GM21526 (cell line): ENCODE measurements at regions not wholly inside any gene's neighbourhood (a gene's known extent, or its start where the extent isn't known, plus 50 kb on each side); places are given as distances from the start of the nearest gene placed in this dataset.

Experiments used
- ATAC-seq: cut with Tn5 transposase; IDR thresholded peaks from one replicate; pipeline ENCODE4 v1.9.1; 2021; ENCODE audit warnings: moderate library complexity; ENCODE audit not compliant: unreplicated experiment, low FRiP score

DNA sequence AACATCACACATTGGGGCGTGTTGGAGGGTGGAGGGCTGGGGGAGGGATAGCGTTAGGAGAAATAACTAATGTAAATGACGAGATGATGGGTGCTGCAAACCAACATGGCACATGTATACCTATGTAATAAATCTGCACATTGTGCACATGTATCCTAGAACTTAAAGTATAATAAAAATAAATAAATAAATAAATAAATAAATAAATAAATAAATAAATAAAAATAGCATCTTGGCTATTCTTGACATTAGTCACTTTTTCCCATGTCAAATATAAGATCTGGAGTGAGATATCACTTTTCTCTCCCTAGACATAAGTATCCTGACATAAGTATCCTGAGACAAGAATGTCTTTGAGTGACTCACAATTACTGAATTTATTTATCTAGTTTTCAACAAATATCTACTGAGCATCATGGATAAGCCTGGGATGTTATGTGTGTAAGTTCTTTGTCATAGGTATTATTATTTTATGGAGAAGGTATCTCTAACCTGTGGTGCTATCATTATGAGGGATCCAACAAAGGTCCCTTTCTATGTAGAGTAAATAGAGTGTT lies 691.3 kb downstream of the SORCS1 start:
- no peak for ATAC-seq

DNA sequence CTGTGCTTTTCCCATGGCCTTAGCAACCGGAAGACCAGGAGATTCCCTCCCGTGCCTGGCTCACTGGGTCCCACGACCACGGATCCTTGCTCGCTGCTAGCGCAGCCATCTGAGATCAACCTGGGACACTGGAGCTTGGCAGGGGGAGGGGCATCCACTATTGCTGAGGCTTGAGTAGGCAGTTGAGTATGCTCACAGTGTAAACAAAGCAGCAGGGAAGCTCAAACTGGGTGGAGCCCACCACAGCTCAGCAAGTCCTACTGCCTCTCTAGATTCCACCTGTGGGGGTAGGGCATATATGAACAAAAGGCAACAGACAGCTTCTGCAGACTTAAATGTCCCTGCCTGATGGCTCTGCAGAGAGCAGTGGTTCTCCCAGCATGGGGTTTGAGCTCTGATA lies 697.0 kb downstream of the SORCS1 start:
- no peak for ATAC-seq

DNA sequence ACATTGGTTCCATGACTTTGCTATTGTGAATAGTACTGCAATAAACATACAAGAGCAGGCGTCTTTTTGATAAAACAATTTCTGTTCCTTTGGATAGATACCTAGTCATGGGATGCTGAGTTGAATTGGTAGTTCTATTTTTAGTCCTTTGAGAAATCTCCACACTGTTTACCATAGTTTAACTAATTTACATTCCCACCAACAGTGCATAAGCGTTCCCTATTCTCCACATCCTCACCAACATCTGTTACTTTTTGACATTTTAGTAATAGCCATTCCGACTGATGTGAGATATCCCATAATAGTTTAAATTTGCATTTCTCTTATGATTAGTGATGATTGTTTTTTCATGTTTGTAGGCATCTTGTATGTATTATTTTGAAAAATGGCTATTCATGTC lies 707.0 kb downstream of the SORCS1 start:
- no peak for ATAC-seq

DNA sequence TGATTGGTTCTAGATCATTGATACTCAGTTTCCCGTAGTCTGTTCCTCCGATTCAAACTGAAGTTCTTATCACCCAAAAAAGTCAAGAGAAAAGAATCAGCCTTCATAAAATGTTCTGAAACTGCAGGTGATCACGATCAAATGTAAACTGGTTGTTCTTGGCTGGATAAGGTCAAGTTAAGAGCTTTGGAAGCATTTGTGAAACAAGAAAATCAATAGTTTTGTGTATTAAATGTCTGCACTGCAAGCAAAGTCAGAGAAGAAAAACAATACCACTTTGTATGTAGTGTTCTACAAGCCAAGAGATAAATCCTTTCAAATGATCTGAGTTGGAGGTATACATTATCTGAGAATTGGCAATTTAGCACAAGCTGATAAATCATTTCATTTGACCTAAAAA lies 710.3 kb downstream of the SORCS1 start:
- ATAC-seq, result no peak

DNA sequence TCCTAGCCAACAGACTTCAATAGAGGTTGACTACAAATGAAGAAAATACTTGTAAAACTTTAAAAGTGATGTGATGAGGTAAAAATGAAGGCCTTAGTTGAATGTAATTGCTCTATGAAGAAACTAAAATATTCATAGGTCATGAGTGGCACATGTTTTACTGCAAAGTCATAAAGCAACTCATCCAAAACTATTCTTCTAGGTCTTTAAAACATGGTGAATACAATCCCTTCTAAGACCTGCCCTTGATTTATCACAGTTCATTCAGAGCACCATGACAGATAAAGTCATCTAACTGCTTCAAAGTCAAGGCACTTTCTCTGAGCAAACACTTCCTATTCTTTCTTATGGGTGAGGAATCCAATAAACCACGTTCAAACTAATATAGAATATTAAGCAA lies 713.5 kb downstream of the SORCS1 start:
- no peak for ATAC-seq

DNA sequence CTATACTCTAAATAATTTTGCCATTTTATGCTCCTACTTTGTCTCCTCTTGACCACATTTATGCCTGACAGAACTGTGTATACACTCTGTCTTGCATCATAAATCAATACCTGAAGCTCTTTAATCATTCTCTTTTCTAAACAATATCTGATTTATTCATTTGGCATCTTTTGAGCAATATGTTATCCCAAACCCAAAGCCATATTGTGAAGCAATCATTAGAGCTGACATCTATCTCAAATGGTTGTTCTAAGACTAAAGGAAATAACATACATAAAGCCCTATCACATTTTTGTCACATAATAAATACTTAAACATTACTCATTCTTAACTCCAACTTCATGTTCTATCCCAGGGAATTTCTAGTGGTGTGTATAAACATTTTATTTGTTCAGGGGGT lies 717.6 kb downstream of the SORCS1 start:
- ATAC-seq, result no peak

DNA sequence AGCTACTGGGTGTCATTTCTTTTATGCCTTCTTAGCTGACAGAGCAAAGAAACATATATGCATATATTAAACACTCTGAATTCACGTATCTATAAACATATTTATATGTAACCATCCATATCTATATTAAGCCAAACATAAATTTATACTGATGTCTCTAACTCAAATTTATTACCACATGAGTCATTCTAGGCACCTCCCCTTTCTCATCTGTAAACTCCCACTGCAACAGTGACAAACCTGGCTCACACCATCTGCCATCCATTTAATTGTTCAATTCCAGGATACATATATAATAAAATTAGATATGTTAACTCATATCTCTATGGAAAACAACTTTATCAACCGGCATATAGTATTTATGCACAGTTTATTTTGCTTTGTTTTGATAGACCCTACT lies 722.3 kb downstream of the SORCS1 start:
- no peak for ATAC-seq

DNA sequence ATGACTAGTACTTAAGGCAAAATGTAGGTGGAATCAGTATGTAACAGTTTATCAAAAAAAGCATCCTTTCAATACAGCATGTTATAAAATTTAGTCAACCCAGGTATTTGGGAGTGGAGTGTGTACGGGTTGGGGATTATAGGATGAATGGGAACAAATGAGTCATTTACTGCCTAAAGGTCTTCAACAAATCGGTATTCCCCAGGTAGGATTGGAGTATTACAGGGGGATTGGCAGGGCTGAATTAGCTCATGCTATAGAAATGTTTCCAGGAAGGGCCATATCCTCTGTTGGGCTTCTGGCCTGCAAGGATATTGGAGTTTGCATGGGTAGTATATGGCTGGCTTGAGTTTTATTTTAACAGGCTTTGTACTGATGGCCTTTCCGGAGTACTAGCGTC lies 723.7 kb downstream of the SORCS1 start:
- ATAC-seq, result no peak

DNA sequence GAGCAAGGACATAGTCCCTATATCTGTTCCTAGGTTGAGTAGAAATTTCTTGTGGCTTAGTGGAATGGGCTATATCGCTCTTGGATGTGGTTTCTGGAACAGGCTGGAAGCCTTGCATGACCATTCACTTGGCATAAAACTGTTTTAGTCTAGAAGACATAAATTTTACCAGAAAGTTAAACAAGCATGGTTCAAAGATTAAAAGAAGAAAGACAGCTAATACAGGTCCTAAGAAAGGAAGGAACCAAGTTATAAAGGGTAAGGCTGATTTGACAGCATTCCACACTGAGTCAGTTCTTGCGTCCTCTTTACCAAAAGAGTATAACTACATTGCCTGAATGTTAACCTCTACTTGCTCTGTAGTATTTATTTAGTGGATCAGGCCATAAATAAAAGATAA lies 724.2 kb downstream of the SORCS1 start:
- ATAC-seq, result no peak

DNA sequence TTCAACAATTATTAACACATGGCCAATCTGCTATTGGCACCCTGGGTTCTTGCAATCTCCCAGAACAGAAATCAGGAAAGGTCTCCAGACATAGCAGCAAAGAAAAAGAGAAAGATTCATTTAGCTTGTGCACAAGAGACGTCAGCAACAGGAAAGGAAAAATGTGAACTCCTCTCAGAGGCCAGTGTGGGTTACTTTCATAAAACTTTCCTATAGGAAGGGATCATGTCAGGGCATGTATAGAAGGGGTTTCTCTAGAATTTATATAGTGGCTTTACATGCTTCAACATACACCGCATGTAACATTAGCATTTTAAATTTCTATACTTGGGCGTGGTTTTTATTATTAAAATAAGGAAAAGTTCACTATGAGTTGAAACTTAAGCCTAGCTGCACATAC lies 725.1 kb downstream of the SORCS1 start:
- ATAC-seq, result no peak

DNA sequence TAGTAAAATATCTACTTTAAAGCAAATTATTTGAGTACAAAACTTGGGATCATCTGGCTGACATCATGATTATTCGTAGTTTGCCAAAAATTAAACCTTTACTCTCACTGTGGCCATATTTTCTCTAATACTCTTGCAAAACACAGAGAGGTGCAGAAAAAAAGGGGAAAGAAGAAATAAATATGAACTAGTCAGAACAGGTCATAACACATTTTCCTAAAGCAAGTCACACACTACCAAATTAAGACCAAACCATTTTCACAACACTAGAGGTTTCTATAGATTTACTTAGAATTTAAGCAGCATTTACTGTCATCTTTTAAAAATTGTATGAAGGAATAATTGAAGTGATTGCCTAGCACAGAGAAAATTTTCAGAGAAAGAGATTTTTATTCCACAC lies 726.1 kb downstream of the SORCS1 start:
- no peak for ATAC-seq

DNA sequence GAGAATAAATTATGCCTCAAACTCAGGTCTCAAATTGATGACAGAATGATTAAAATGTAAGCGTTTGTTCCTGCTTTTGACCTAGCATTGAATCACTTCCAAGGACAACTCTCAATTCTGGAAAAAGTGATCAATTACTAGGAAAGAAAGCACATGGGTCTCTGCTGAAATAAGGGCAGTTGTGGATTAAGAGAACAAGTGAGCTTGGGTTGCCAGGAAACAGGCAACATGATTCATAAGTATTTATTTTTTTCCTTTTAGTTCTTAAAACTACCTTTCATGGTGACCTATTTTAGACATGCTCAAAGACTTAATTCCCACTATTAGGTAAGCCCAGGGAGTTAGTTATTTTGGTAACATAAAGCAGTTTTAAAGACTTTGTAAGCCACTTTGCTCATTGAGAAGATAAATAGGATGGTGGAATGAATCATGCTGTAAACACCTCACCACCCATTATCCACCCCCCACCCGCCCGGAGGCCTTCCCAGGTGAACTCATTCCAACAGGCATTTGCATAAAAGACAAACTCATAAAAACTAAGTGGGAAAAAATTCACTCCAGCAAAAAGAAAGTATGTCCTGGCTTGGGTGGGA lies 728.3 kb downstream of the SORCS1 start:
- ATAC-seq, result no peak

DNA sequence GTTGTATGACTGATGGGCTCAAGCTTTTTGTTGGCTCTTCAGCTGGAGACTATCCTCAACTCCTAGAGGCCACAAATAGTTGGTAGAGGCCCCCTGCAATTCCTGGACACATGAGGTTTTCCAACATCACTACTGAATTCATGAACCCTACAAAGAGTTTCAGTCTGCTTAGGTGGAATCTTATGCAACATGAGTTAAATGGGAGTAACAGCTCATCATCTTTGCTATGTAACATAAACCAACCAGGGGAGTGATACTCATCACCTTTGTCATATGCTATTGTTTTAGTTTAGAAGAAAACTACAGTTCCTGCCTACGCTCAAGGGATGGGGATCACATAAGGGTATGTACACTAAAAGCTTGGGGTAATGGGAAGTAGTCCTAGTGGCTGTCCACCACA lies 729.4 kb downstream of the SORCS1 start:
- no peak for ATAC-seq

DNA sequence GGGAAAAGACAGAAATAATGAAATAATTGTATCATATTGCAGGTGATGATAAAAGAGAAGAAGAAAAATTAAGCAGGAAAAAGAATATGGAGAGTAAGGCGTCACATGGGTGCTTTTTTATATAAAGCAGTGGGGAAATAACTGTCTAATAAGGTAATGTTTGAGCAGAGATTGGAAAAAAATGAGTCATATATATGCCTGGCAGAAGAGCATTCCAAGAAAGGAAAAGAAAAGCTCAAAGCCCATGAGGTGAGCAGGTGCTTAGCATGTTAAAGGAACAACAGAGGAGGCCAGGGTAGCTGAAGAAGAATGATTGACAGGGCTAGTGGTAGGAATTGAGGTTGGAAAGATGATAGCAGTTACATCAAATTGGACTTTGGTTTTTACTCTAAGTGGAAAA lies 739.5 kb downstream of the SORCS1 start:
- ATAC-seq, result no peak

DNA sequence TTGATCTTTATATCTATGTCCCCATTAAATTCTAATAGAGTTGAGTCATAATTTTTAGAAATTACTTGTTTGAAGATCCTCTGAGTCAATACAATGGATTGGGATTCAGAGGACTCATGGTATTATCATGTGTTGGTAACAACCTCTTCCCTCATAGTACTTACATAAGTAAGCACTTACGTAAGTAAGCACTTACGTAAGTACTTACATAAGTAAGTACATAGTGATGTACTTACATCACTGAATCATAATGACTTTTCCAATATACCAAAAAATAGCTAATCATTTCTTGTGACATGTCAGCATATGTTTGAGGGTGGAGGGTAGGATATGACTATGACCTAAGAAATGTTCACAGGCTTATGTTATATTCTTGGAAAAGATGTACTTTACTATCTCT lies 740.5 kb downstream of the SORCS1 start:
- no peak for ATAC-seq

DNA sequence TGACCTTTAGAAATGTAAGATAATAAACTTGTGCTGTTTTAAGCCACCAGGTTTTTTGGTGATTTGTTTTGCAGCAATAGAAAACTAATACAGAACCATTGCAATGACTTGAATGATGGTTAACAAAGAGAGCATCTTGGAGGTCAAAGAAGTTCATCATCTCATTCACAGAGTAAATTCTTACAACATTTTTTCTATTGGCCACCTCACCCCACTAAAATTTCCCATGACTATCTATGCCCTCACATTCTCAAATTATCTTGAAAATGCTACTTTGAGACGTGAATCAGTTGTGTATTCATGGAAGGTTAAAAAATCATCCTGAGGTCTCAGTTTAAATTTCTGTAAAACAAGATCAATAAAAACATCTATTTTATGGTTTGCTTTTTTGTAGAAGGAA lies 754.2 kb downstream of the SORCS1 start:
- no peak for ATAC-seq

DNA sequence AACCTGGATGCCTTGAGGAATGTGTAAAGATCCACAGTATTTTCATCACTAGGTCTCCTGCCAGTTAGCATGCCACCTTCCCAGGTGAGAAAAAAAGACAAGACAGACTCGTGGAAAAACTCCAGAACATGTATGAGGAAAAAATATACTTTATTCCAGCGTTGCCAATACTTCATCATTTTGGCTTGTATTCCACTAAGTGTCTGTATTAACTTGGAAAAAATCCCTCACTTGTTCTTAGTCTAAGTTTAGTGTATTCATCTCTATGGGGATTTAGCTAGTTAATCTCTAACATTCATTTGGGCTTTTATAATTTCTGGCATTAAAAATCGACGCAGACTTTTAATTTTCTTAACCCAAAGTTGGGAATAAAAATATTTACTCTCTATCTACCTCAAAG lies 759.4 kb downstream of the SORCS1 start:
- ATAC-seq, result no peak

DNA sequence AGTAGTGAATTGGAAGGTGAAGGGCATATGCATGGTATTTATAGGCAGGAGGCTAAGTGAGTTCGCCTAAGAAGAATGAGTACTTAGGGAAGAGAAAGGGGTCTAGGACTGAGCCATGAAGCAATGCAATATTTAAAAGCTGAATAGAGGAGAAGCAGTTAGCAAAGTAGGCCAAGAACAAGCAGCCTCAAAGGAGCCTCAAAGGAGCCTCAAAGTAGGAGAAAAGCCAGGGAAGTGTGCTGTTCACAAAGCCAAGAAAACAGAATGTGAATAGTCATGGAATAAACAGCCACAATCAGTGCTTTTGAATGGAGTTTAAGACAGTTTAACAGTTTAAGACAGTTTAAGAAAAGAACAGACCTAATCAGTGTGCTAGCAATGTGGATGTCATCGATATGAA lies 762.0 kb downstream of the SORCS1 start:
- ATAC-seq, result no peak

DNA sequence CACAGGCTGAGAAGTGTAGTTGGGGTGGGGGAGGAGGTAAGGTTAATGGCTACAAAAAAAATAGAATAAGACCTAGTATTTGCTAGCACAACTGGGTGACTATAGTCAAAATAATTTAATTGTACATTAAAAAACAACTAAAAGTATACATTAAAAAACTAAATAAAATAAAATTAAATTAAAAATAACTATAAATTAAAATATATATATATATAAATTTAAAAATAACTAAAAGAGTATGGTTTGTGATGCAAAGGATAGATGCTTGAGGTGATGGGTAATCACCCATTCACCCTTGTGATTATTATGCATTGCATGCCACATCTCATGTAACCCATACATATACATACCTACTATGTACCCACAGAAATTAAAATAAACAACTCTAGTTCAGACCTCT lies 762.5 kb downstream of the SORCS1 start:
- ATAC-seq, result no peak

DNA sequence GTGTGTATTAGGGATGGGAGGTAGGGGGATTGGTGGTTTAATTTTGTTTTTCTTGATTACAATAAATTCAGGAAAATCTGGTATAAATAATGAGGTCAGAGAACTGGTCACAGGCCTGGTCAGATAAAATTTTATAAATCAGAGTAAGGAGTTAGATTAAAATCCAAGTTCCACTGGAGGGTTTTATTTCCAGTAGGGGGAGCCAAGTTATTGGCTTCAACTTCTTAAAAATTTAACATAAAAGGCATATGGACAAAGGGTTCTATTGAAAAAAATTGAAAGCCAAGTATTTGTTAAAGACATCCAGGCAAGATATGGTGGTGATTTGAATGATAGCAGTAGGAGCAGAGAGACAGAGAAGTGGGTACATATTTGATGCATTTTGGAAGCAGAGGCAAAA lies 763.3 kb downstream of the SORCS1 start:
- no peak for ATAC-seq

DNA sequence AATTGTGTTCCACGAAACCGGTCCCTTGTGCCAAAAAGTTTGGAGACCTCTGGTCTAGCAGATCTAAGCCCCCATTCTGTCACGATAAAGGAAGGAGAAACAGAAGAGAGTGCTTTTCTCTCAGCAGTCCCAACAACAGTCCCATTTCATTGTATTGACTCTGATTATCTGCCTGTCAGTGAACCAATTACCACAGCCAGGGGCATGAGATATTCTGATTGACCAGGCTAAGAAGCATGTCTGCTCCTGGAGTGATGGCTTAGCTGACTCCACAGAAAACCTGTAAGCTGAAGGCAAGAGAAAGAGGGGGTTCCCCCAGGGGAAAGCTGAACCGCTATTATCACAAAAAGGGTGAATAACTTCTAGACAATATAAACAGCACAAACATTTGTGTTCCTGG lies 765.4 kb downstream of the SORCS1 start:
- no peak for ATAC-seq

DNA sequence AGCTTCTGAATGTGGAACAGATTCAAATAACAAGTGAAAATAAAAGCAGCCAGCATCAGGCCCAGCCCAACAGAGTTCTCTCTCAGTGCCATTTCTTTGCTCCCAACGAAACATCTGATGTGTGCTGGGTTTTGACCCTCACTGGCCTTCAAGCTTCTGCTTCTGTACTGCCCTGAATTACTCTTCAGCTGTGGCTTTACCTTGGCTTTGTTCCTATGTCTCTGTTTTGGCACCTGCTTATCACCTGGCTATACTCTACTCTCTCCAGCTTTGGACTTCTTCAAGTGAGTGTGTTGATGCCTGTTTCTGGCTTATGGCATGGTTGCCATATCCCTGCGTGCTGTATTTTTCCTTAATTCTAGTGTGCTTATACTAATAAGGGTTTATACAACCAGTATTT lies 768.3 kb downstream of the SORCS1 start:
- ATAC-seq, result no peak
